HEK293 (cell line): ENCODE measurements at regions not wholly inside any gene's neighbourhood (a gene's known extent, or its start where the extent isn't known, plus 50 kb on each side); places are given as distances from the start of the nearest gene placed in this dataset.

Experiments used
- CTCF ChIA-PET: fragments of 350-600 bp; formaldehyde crosslinking; extraction: SDS; loops from one replicate; lab custom pipeline; 2021; ENCODE audit warnings: antibody characterized with exemption; lab: Yijun Ruan, JAX
- POLR2A ChIA-PET: fragments of 300-600 bp; formaldehyde crosslinking; extraction: SDS; loops from one replicate; lab custom pipeline; 2020; ENCODE audit warnings: antibody characterized with exemption, inconsistent platforms; lab: Yijun Ruan, JAX
- H3K27ac ChIP-seq: fragments of 200-500 bp; sonication (Bioruptor generic); 2 replicates; pipeline ENCODE4 v1.5.1; 2014; ENCODE audit warnings: low read depth, low read length, control low read depth, inconsistent platforms; ENCODE audit errors: extremely low read depth
- H3K36me3 ChIP-seq, 2 experiments: fragments of 200-500 bp in 1 of 2; sonication (Bioruptor generic) in 1 of 2; 1 replicate in 1 of 2; 2 replicates in 1 of 2; pipeline ENCODE4 v1.5.1; 2014 to 2017; ENCODE audit warnings: inconsistent platforms in 2 of 2, low read length in 2 of 2; ENCODE audit not compliant: control insufficient read depth in 2 of 2, insufficient read depth in 1 of 2
- H3K4me1 ChIP-seq: fragments of 200-500 bp; sonication (Bioruptor generic); 2 replicates; pipeline ENCODE4 v1.5.1; 2014; ENCODE audit warnings: mild to moderate bottlenecking, low read length, inconsistent platforms; ENCODE audit not compliant: control insufficient read depth, insufficient read depth
- H3K4me3 ChIP-seq: 2 replicates; pipeline ENCODE4 v1.5.1; 2011; ENCODE audit warnings: low read depth, mild to moderate bottlenecking, control low read depth, low read length, moderate library complexity
- H3K9me3 ChIP-seq: fragments of 200-500 bp; sonication (Bioruptor generic); 2 replicates; pipeline ENCODE4 v1.5.1; 2014; ENCODE audit warnings: low read depth, low read length, inconsistent platforms; ENCODE audit not compliant: control insufficient read depth, insufficient read depth
- BCL11B ChIP-seq: fragments of 450-650 bp; formaldehyde crosslinking; IDR thresholded peaks from 2 replicates; pipeline ENCODE4 v1.5.1; 2016; ENCODE audit warnings: low read depth, missing biosample characterization, missing genetic modification characterization
- KLF7 ChIP-seq: fragments of 450-650 bp; formaldehyde crosslinking; IDR thresholded peaks from 2 replicates; pipeline ENCODE4 v1.5.1; 2016; ENCODE audit warnings: missing biosample characterization, missing genetic modification characterization, borderline replicate concordance
- OSR2 ChIP-seq: fragments of 450-650 bp; formaldehyde crosslinking; IDR thresholded peaks from 2 replicates; pipeline ENCODE4 v1.5.1; 2016; ENCODE audit warnings: missing biosample characterization, missing genetic modification characterization
- SP2 ChIP-seq: fragments of 450-650 bp; formaldehyde crosslinking; IDR thresholded peaks from 2 replicates; pipeline ENCODE4 v1.5.1; 2016; ENCODE audit warnings: missing biosample characterization, missing genetic modification characterization
- SP7 ChIP-seq: fragments of 450-650 bp; formaldehyde crosslinking; IDR thresholded peaks from 2 replicates; pipeline ENCODE4 v1.5.1; 2016; ENCODE audit warnings: missing biosample characterization, missing genetic modification characterization
- ZNF112 ChIP-seq: fragments of 450-650 bp; formaldehyde crosslinking; IDR thresholded peaks from 2 replicates; pipeline ENCODE4 v1.5.0; 2017; ENCODE audit warnings: missing biosample characterization, missing genetic modification characterization
- ZNF211 ChIP-seq: fragments of 450-650 bp; formaldehyde crosslinking; IDR thresholded peaks from 2 replicates; pipeline ENCODE4 v1.5.1; 2016; ENCODE audit warnings: low read depth, missing biosample characterization, missing genetic modification characterization
- ZNF549 ChIP-seq: fragments of 450-650 bp; IDR thresholded peaks from 2 replicates; pipeline ENCODE4 v1.5.1; 2018; ENCODE audit warnings: missing biosample characterization, missing genetic modification characterization, mild to moderate bottlenecking, inconsistent platforms, moderate library complexity
- ZNF561 ChIP-seq: fragments of 450-650 bp; IDR thresholded peaks from 2 replicates; pipeline ENCODE4 v1.5.1; 2018; ENCODE audit warnings: missing biosample characterization, missing genetic modification characterization, borderline replicate concordance
- ZNF585B ChIP-seq: fragments of 450-650 bp; formaldehyde crosslinking; IDR thresholded peaks from 2 replicates; pipeline ENCODE4 v1.5.1; 2016; ENCODE audit warnings: missing biosample characterization, missing genetic modification characterization
- ZNF624 ChIP-seq: fragments of 450-650 bp; formaldehyde crosslinking; IDR thresholded peaks from 2 replicates; pipeline ENCODE4 v1.5.1; 2017; ENCODE audit warnings: missing biosample characterization, missing genetic modification characterization
- ZNF707 ChIP-seq: fragments of 450-650 bp; formaldehyde crosslinking; IDR thresholded peaks from 2 replicates; pipeline ENCODE4 v1.5.1; 2016; ENCODE audit warnings: missing biosample characterization, missing genetic modification characterization
- ZNF785 ChIP-seq: fragments of 450-650 bp; formaldehyde crosslinking; IDR thresholded peaks from 2 replicates; pipeline ENCODE4 v1.5.1; 2016; ENCODE audit warnings: missing biosample characterization, missing genetic modification characterization
- TF ChIP-seq, protein P1 (sequence below): fragments of 450-650 bp; formaldehyde crosslinking; IDR thresholded peaks from 2 replicates; pipeline ENCODE4 v1.5.1; 2016; ENCODE audit warnings: missing biosample characterization, missing genetic modification characterization
- TF ChIP-seq, protein P2 (sequence below): fragments of 450-650 bp; formaldehyde crosslinking; conservative IDR thresholded peaks from 2 replicates; pipeline ENCODE4 v1.5.1; 2016; ENCODE audit warnings: low read depth, missing biosample characterization, missing genetic modification characterization
- TF ChIP-seq, protein P3 (sequence below): fragments of 450-650 bp; formaldehyde crosslinking; IDR thresholded peaks from 2 replicates; pipeline ENCODE4 v1.5.1; 2016; ENCODE audit warnings: missing biosample characterization, missing genetic modification characterization
- TF ChIP-seq, protein P4 (sequence below): fragments of 450-650 bp; formaldehyde crosslinking; IDR thresholded peaks from 2 replicates; pipeline ENCODE4 v1.5.1; 2016; ENCODE audit warnings: missing biosample characterization, missing genetic modification characterization
- TF ChIP-seq, protein P5 (sequence below): fragments of 450-650 bp; formaldehyde crosslinking; IDR thresholded peaks from 2 replicates; pipeline ENCODE4 v1.5.1; 2016; ENCODE audit warnings: missing biosample characterization, missing genetic modification characterization, low read depth
- TF ChIP-seq, protein P6 (sequence below): fragments of 450-650 bp; IDR thresholded peaks from 2 replicates; pipeline ENCODE4 v1.5.1; 2018; ENCODE audit warnings: missing biosample characterization, mild to moderate bottlenecking, missing genetic modification characterization

DNA sequence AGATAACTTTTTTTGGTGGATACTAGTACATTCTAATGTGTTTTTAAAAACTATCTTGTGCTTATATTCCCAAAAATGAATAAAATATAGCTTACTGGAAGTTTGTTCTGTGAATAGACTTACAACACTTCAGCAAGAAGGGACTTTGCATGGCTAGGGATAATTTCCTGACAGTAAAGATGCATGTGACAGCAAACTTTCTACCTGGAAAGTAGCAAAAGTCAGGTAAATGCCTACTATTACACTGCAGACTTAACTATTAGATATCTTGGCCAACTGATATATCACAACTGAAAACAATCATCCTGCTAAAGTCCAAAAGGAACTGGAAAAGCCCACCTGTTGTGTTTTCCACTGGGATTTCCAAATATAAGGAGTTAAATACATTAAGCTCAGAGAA, 1753.5 kb upstream of the CELF4 start (continued):
- TF ChIP-seq, protein P1, sequence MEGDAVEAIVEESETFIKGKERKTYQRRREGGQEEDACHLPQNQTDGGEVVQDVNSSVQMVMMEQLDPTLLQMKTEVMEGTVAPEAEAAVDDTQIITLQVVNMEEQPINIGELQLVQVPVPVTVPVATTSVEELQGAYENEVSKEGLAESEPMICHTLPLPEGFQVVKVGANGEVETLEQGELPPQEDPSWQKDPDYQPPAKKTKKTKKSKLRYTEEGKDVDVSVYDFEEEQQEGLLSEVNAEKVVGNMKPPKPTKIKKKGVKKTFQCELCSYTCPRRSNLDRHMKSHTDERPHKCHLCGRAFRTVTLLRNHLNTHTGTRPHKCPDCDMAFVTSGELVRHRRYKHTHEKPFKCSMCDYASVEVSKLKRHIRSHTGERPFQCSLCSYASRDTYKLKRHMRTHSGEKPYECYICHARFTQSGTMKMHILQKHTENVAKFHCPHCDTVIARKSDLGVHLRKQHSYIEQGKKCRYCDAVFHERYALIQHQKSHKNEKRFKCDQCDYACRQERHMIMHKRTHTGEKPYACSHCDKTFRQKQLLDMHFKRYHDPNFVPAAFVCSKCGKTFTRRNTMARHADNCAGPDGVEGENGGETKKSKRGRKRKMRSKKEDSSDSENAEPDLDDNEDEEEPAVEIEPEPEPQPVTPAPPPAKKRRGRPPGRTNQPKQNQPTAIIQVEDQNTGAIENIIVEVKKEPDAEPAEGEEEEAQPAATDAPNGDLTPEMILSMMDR (tag by site-specific recombination), result no peak
- TF ChIP-seq ZNF561 (tag by site-specific recombination) (no peak), OSR2 (tag by site-specific recombination) (no peak), ZNF211 (no peak), KLF7 (no peak), ZNF785 (tag by site-specific recombination) (no peak), BCL11B (no peak), ZNF549 (tag by site-specific recombination) (no peak), ZNF585B (tag by site-specific recombination) (no peak)
- TF ChIP-seq, protein P2, sequence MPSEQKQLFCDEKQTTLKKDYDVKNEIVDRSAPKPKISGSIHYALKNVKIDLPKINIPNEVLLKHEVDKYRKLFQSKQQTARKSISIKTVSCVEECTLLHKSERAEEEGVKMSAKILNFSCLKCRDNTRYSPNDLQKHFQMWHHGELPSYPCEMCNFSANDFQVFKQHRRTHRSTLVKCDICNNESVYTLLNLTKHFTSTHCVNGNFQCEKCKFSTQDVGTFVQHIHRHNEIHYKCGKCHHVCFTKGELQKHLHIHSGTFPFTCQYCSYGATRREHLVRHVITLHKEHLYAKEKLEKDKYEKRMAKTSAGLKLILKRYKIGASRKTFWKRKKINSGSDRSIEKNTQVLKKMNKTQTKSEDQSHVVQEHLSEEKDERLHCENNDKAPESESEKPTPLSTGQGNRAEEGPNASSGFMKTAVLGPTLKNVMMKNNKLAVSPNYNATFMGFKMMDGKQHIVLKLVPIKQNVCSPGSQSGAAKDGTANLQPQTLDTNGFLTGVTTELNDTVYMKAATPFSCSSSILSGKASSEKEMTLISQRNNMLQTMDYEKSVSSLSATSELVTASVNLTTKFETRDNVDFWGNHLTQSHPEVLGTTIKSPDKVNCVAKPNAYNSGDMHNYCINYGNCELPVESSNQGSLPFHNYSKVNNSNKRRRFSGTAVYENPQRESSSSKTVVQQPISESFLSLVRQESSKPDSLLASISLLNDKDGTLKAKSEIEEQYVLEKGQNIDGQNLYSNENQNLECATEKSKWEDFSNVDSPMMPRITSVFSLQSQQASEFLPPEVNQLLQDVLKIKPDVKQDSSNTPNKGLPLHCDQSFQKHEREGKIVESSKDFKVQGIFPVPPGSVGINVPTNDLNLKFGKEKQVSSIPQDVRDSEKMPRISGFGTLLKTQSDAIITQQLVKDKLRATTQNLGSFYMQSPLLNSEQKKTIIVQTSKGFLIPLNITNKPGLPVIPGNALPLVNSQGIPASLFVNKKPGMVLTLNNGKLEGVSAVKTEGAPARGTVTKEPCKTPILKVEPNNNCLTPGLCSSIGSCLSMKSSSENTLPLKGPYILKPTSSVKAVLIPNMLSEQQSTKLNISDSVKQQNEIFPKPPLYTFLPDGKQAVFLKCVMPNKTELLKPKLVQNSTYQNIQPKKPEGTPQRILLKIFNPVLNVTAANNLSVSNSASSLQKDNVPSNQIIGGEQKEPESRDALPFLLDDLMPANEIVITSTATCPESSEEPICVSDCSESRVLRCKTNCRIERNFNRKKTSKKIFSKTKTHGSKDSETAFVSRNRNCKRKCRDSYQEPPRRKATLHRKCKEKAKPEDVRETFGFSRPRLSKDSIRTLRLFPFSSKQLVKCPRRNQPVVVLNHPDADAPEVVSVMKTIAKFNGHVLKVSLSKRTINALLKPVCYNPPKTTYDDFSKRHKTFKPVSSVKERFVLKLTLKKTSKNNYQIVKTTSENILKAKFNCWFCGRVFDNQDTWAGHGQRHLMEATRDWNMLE (tag by site-specific recombination), result no peak
- TF ChIP-seq, protein P3, sequence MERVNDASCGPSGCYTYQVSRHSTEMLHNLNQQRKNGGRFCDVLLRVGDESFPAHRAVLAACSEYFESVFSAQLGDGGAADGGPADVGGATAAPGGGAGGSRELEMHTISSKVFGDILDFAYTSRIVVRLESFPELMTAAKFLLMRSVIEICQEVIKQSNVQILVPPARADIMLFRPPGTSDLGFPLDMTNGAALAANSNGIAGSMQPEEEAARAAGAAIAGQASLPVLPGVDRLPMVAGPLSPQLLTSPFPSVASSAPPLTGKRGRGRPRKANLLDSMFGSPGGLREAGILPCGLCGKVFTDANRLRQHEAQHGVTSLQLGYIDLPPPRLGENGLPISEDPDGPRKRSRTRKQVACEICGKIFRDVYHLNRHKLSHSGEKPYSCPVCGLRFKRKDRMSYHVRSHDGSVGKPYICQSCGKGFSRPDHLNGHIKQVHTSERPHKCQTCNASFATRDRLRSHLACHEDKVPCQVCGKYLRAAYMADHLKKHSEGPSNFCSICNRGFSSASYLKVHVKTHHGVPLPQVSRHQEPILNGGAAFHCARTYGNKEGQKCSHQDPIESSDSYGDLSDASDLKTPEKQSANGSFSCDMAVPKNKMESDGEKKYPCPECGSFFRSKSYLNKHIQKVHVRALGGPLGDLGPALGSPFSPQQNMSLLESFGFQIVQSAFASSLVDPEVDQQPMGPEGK (tag by site-specific recombination), result no peak

DNA sequence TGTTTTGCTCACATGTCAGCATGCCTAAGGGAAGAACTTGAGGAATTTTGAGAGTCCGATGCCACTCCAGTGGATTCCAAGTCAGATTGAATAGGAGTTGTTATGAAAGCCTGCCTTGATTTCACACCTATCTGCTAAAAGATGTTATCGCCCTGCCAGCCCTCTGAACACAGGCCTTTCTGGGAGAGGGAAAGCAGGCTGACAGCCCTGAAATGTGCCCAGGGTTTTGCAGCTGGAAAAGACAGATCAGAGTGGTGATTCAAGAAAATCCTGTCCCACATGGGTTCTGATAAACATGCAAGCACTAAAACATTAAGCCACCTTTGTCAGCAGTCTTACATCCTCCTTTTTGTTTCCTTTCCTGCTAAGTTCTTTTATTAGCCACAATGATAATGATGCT, 1752.9 kb upstream of the CELF4 start:
- H3K4me3 ChIP-seq, result no peak overlapping the region
- no peak overlapping the region for H3K27ac ChIP-seq
- CTCF ChIA-PET, result interaction anchor here (0.8 kb wide), 1 partner anchor 187 kb away, joined by 3 read pairs; no protein-coding TSS in a partner anchor
- POLR2A ChIA-PET, result no interaction called here
- H3K9me3 ChIP-seq, result no peaks in the 10 kb centered on the region
- no peaks in the 10 kb centered on the region for H3K36me3 ChIP-seq
- no peaks in the 10 kb centered on the region for H3K4me1 ChIP-seq
- TF ChIP-seq, protein P4, sequence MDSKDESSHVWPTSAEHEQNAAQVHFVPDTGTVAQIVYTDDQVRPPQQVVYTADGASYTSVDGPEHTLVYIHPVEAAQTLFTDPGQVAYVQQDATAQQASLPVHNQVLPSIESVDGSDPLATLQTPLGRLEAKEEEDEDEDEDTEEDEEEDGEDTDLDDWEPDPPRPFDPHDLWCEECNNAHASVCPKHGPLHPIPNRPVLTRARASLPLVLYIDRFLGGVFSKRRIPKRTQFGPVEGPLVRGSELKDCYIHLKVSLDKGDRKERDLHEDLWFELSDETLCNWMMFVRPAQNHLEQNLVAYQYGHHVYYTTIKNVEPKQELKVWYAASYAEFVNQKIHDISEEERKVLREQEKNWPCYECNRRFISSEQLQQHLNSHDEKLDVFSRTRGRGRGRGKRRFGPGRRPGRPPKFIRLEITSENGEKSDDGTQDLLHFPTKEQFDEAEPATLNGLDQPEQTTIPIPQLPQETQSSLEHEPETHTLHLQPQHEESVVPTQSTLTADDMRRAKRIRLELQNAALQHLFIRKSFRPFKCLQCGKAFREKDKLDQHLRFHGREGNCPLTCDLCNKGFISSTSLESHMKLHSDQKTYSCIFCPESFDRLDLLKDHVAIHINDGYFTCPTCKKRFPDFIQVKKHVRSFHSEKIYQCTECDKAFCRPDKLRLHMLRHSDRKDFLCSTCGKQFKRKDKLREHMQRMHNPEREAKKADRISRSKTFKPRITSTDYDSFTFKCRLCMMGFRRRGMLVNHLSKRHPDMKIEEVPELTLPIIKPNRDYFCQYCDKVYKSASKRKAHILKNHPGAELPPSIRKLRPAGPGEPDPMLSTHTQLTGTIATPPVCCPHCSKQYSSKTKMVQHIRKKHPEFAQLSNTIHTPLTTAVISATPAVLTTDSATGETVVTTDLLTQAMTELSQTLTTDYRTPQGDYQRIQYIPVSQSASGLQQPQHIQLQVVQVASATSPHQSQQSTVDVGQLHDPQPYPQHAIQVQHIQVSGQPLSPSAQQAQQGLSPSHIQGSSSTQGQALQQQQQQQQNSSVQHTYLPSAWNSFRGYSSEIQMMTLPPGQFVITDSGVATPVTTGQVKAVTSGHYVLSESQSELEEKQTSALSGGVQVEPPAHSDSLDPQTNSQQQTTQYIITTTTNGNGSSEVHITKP, result no peak
- TF ChIP-seq SP2 (tag by site-specific recombination), result no peak
- TF ChIP-seq, protein P5, sequence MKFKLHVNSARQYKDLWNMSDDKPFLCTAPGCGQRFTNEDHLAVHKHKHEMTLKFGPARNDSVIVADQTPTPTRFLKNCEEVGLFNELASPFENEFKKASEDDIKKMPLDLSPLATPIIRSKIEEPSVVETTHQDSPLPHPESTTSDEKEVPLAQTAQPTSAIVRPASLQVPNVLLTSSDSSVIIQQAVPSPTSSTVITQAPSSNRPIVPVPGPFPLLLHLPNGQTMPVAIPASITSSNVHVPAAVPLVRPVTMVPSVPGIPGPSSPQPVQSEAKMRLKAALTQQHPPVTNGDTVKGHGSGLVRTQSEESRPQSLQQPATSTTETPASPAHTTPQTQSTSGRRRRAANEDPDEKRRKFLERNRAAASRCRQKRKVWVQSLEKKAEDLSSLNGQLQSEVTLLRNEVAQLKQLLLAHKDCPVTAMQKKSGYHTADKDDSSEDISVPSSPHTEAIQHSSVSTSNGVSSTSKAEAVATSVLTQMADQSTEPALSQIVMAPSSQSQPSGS (tag by site-specific recombination), result no peak
- no peak for TF ChIP-seq ZNF112
- TF ChIP-seq, protein P1 (tag by site-specific recombination), result no peak
- TF ChIP-seq ZNF707 (tag by site-specific recombination), result no peak
- TF ChIP-seq, protein P6, sequence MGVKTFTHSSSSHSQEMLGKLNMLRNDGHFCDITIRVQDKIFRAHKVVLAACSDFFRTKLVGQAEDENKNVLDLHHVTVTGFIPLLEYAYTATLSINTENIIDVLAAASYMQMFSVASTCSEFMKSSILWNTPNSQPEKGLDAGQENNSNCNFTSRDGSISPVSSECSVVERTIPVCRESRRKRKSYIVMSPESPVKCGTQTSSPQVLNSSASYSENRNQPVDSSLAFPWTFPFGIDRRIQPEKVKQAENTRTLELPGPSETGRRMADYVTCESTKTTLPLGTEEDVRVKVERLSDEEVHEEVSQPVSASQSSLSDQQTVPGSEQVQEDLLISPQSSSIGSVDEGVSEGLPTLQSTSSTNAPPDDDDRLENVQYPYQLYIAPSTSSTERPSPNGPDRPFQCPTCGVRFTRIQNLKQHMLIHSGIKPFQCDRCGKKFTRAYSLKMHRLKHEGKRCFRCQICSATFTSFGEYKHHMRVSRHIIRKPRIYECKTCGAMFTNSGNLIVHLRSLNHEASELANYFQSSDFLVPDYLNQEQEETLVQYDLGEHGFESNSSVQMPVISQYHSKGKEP, result no peak
- no peak for TF ChIP-seq ZNF624 (tag by site-specific recombination)
- TF ChIP-seq SP7 (tag by site-specific recombination), result no peak
